ENCODE measurements at regions not wholly inside any gene's neighbourhood (a gene's known extent, or its start where the extent isn't known, plus 50 kb on each side); places are given as distances from the start of the nearest gene placed in this dataset.

DNA sequence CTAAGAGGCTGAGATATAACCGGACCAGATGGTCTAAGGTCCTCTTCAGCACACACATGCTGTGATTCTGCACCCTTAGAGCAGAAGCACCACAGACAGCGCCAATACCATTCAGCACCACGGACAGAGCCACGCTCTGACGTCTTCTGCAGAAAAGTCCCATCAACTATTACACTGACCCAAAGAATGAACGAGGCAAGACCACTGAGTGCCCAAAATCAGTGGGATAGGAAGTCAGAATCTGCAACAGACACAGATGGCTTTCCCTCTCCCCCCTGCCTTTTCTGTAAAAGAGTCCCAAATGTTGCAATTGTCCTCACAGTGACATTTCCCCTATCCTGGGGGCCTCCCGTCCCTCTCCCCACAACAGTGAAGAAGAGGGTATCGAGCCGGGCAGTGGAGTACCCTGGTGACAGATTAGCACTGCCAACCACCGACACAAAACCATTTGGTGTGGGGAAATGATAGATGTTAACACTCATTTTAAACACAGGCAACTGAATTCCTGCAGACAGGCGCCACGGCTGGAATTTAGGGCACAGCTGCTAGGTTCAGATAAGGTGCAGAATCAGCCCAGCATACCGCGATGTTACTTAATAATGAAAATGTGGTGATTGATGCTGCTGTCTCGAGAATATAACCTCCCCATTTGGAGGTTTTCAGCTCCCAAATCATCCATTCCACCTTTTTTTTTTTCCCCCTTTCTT, 66.6 kb upstream of the CTNNBL1 start:
- no peaks in the 10 kb centered on the region for H3K36me3 ChIP-seq (ENCODE audit: control insufficient read depth in 1 of 2, insufficient read depth in 2 of 2, low read length in 1 of 2)
- peaks cover 0 to 2% of the 10 kb centered on the region in 2 donors for H3K27me3 ChIP-seq (ENCODE audit: control insufficient read depth in 1 of 2, insufficient read depth in 2 of 2, low read length in 1 of 2)
- no peak overlapping the region for H3K27ac ChIP-seq (ENCODE audit: low read depth in 1 of 2, low read length in 2 of 2)
- 34 to 36% methylated on average over 15 of the region's 15 CpGs for WGBS, 2 donors
- DNase-seq (no peak), ATAC-seq (ENCODE audit: low FRiP score) (no peak)
- H3K9me3 ChIP-seq (ENCODE audit: control insufficient read depth, low read length) = no peaks in the 10 kb centered on the region
- intact Hi-C loops (cut with DNase I) = no loop called here
- no peak overlapping the region for H3K4me3 ChIP-seq (ENCODE audit: low read length in 2 of 2)
- H3K4me1 ChIP-seq (ENCODE audit: control insufficient read depth in 1 of 2, insufficient read depth in 2 of 2, low read length in 2 of 2) = no peaks in the 10 kb centered on the region

- no peaks in the 10 kb centered on the region for H3K9me3 ChIP-seq (ENCODE audit: control insufficient read depth, low read length)
- WGBS, 2 donors = 19 to 32% methylated on average over 1 of the region's 1 CpG
- ATAC-seq (ENCODE audit: low FRiP score) (no peak), DNase-seq (no peak)
- no peaks in the 10 kb centered on the region for H3K4me1 ChIP-seq (ENCODE audit: control insufficient read depth in 1 of 2, insufficient read depth in 2 of 2, low read length in 2 of 2)
- H3K27ac ChIP-seq (ENCODE audit: low read depth in 1 of 2, low read length in 2 of 2) = no peak overlapping the region
- no peaks in the 10 kb centered on the region for H3K36me3 ChIP-seq (ENCODE audit: control insufficient read depth in 1 of 2, insufficient read depth in 2 of 2, low read length in 1 of 2)
- H3K4me3 ChIP-seq (ENCODE audit: low read length in 2 of 2) = no peak overlapping the region
- no peaks in the 10 kb centered on the region for H3K27me3 ChIP-seq (ENCODE audit: control insufficient read depth in 1 of 2, insufficient read depth in 2 of 2, low read length in 1 of 2)
- intact Hi-C loops (cut with DNase I) = no loop called here
These were observed 68.9 kb upstream of the CTNNBL1 start for GRCh38 chr20:37624963-37625362.

GRCh38 chr20:37622728-37623127, 71.1 kb upstream of the CTNNBL1 start:
- Histone ChIP-seq H3K36me3 (ENCODE audit: control insufficient read depth in 1 of 2, insufficient read depth in 2 of 2, low read length in 1 of 2) (no peaks in the 10 kb centered on the region), H3K4me1 (ENCODE audit: control insufficient read depth in 1 of 2, insufficient read depth in 2 of 2, low read length in 2 of 2) (no peaks in the 10 kb centered on the region), H3K27me3 (ENCODE audit: control insufficient read depth in 1 of 2, insufficient read depth in 2 of 2, low read length in 1 of 2) (no peaks in the 10 kb centered on the region), H3K9me3 (ENCODE audit: control insufficient read depth, low read length) (no peaks in the 10 kb centered on the region), H3K4me3 (ENCODE audit: low read length in 2 of 2) (no peak overlapping the region), H3K27ac (ENCODE audit: low read depth in 1 of 2, low read length in 2 of 2) (no peak overlapping the region)
- 11 to 25% methylated on average over 5 of the region's 5 CpGs for WGBS, 2 donors
- ATAC-seq (ENCODE audit: low FRiP score) = no peak
- no peak for DNase-seq
- intact Hi-C loops (cut with DNase I) = no loop called here

DNA sequence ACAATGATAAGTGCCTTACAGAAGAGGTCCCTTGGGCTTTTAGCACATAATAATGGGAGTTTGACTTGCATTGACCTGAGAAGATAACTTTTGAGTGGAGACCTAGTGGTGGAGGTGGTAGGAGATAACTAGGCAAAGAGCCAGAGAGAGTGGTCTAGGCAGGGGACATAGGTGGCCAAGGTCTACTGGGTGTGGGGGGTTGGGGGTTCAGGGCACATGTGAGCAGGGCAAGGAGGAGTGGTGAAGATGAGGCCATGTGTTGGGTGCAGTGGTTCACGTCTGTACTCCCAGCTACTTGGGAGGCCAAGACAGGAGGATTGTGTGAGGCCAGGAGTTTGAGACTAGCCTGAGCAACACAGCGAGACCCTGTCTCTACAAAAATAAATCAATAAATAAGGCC, 74.3 kb upstream of the CTNNBL1 start:
- ATAC-seq (ENCODE audit: low FRiP score) = no peak
- no peaks in the 10 kb centered on the region for H3K9me3 ChIP-seq (ENCODE audit: control insufficient read depth, low read length)
- H3K4me1 ChIP-seq (ENCODE audit: control insufficient read depth in 1 of 2, insufficient read depth in 2 of 2, low read length in 2 of 2) = no peaks in the 10 kb centered on the region
- H3K36me3 ChIP-seq (ENCODE audit: control insufficient read depth in 1 of 2, insufficient read depth in 2 of 2, low read length in 1 of 2) = no peaks in the 10 kb centered on the region
- no peak overlapping the region for H3K27ac ChIP-seq (ENCODE audit: low read depth in 1 of 2, low read length in 2 of 2)
- H3K4me3 ChIP-seq (ENCODE audit: low read length in 2 of 2) = no peak overlapping the region
- H3K27me3 ChIP-seq (ENCODE audit: control insufficient read depth in 1 of 2, insufficient read depth in 2 of 2, low read length in 1 of 2) = no peaks in the 10 kb centered on the region
- intact Hi-C loops (cut with DNase I) = no loop called here
- no peak for DNase-seq
- WGBS, 2 donors = 60 to 76% methylated on average over 2 of the region's 2 CpGs

- no peak overlapping the region for H3K4me3 ChIP-seq (ENCODE audit: low read length in 2 of 2)
- ATAC-seq (ENCODE audit: low FRiP score) (no peak), DNase-seq (no peak)
- intact Hi-C loops (cut with DNase I) = no loop called here
- WGBS, 2 donors = 14 to 22% methylated on average over 2 of the region's 2 CpGs
- no peak overlapping the region for H3K27ac ChIP-seq (ENCODE audit: low read depth in 1 of 2, low read length in 2 of 2)
- no peaks in the 10 kb centered on the region for H3K4me1 ChIP-seq (ENCODE audit: control insufficient read depth in 1 of 2, insufficient read depth in 2 of 2, low read length in 2 of 2)
- no peaks in the 10 kb centered on the region for H3K27me3 ChIP-seq (ENCODE audit: control insufficient read depth in 1 of 2, insufficient read depth in 2 of 2, low read length in 1 of 2)
- no peaks in the 10 kb centered on the region for H3K36me3 ChIP-seq (ENCODE audit: control insufficient read depth in 1 of 2, insufficient read depth in 2 of 2, low read length in 1 of 2)
- H3K9me3 ChIP-seq (ENCODE audit: control insufficient read depth, low read length) = no peaks in the 10 kb centered on the region
These were observed 77.8 kb upstream of the CTNNBL1 start for GRCh38 chr20:37616110-37616425.

DNA sequence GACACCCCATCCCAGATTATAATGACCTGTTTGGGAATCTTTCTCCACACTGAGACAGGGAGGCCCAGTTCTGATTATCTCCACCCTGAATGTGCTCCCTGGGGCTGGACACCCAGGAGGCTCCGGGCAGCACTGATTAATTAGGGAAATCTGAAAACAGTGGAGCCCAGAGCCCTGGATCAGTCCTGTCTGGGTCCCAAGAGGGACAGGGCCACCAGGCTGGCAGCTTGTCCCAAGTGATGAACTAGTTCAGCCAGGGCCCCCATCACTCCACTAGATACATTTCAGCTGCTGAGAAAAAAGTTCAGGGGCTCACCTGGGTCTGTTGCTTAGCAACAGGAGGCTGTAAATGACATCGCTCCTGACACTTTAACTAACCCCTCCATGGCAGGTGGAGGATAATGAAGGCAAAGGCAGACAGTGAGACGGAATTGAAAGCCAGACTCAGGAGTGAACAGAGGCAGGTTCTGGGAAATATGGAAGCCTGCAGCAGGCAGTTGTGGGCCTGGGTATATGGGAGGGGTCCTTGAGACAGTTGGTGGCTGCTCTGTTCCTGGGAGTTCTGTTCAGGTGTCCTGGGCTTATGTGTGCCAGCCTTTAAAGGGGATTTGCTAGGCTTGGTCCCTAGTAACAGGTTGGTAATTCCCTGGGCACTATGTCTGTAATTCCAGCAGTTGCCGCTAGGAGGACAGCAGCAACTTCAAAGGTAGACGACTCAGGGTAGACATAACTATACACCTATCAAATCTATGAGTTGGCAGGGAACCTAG, 78.3 kb upstream of the CTNNBL1 start:
- Histone ChIP-seq H3K27me3 (ENCODE audit: control insufficient read depth in 1 of 2, insufficient read depth in 2 of 2, low read length in 1 of 2) (no peaks in the 10 kb centered on the region), H3K4me3 (ENCODE audit: low read length in 2 of 2) (no peak overlapping the region), H3K9me3 (ENCODE audit: control insufficient read depth, low read length) (no peaks in the 10 kb centered on the region), H3K4me1 (ENCODE audit: control insufficient read depth in 1 of 2, insufficient read depth in 2 of 2, low read length in 2 of 2) (no peaks in the 10 kb centered on the region), H3K27ac (ENCODE audit: low read depth in 1 of 2, low read length in 2 of 2) (no peak overlapping the region), H3K36me3 (ENCODE audit: control insufficient read depth in 1 of 2, insufficient read depth in 2 of 2, low read length in 1 of 2) (no peaks in the 10 kb centered on the region)
- WGBS, 2 donors = 36 to 40% methylated on average over 5 of the region's 5 CpGs
- ATAC-seq (ENCODE audit: low FRiP score) = no peak
- DNase-seq = no peak
- intact Hi-C loops (cut with DNase I) = no loop called here

DNA sequence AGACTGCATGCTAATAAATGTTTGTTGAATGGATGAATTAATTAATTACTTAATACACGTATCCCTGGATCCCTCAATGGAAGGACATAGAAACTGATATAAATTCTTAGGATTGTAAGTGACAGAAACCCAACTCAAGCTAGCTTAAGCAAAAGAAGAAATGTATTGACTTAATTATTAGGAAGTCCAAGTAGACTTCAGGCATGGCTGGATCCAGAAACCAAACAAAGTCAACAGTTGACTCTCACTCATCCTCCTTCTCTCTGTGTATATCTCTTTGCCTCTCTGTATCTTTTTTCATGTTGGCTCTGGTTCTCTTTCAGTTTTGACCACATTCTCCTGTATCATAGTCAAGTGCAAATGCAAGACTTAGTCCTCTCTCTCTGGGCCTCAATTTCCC, 82.0 kb upstream of the CTNNBL1 start:
- no peak for ATAC-seq (ENCODE audit: low FRiP score)
- DNase-seq = no peak
- Histone ChIP-seq H3K27me3 (ENCODE audit: control insufficient read depth in 1 of 2, insufficient read depth in 2 of 2, low read length in 1 of 2) (no peaks in the 10 kb centered on the region), H3K9me3 (ENCODE audit: control insufficient read depth, low read length) (no peaks in the 10 kb centered on the region), H3K27ac (ENCODE audit: low read depth in 1 of 2, low read length in 2 of 2) (no peak overlapping the region), H3K4me3 (ENCODE audit: low read length in 2 of 2) (no peak overlapping the region), H3K4me1 (ENCODE audit: control insufficient read depth in 1 of 2, insufficient read depth in 2 of 2, low read length in 2 of 2) (no peaks in the 10 kb centered on the region), H3K36me3 (ENCODE audit: control insufficient read depth in 1 of 2, insufficient read depth in 2 of 2, low read length in 1 of 2) (no peaks in the 10 kb centered on the region)
- 79 to 87% methylated on average over 1 of the region's 1 CpG for WGBS, 2 donors
- intact Hi-C loops (cut with DNase I) = no loop called here

- no peaks in the 10 kb centered on the region for H3K9me3 ChIP-seq (ENCODE audit: control insufficient read depth, low read length)
- no peaks in the 10 kb centered on the region for H3K36me3 ChIP-seq (ENCODE audit: control insufficient read depth in 1 of 2, insufficient read depth in 2 of 2, low read length in 1 of 2)
- no peaks in the 10 kb centered on the region for H3K4me1 ChIP-seq (ENCODE audit: control insufficient read depth in 1 of 2, insufficient read depth in 2 of 2, low read length in 2 of 2)
- no peak for DNase-seq
- ATAC-seq (ENCODE audit: low FRiP score) = no peak
- 75 to 82% methylated on average over 9 of the region's 9 CpGs for WGBS, 2 donors
- no peak overlapping the region for H3K27ac ChIP-seq (ENCODE audit: low read depth in 1 of 2, low read length in 2 of 2)
- H3K4me3 ChIP-seq (ENCODE audit: low read length in 2 of 2) = no peak overlapping the region
- intact Hi-C loops (cut with DNase I) = no loop called here
- no peaks in the 10 kb centered on the region for H3K27me3 ChIP-seq (ENCODE audit: control insufficient read depth in 1 of 2, insufficient read depth in 2 of 2, low read length in 1 of 2)
These were observed 82.5 kb upstream of the CTNNBL1 start for GRCh38 chr20:37611346-37611745.

DNA sequence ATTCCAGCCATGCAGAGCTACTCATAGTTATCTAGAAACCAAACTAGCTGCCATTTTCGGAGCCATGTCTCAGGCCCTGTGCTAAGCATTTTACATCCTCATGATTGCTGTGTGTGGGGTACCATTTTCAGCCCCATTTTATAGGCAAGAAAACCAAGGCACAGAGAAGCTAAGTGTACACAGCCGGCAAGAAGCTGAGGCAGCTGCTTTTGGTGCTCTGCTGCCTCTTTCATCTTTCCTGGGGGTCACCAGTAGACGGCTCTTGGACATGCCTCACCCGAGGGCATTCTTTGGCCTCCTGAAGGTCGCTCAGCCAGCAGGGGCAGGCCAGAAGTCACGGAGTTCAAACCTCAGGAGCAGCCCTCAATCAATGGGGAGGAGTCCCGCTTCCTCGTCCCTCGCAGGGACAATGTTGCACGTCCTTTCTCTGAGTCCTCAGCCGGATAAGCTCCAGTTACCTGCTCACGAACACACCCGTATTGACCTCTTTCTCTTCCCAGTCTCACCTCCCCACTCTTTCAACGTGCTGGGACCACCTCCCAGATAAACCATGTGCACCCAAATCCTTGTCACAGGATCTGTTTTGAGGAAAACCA, 82.6 kb upstream of the BLCAP start:
- DNase-seq (no peak), ATAC-seq (ENCODE audit: low FRiP score) (no peak)
- Histone ChIP-seq H3K4me3 (ENCODE audit: low read length in 2 of 2) (no peak overlapping the region), H3K4me1 (ENCODE audit: control insufficient read depth in 1 of 2, insufficient read depth in 2 of 2, low read length in 2 of 2) (no peaks in the 10 kb centered on the region), H3K27me3 (ENCODE audit: control insufficient read depth in 1 of 2, insufficient read depth in 2 of 2, low read length in 1 of 2) (no peaks in the 10 kb centered on the region), H3K36me3 (ENCODE audit: control insufficient read depth in 1 of 2, insufficient read depth in 2 of 2, low read length in 1 of 2) (no peaks in the 10 kb centered on the region), H3K27ac (ENCODE audit: low read depth in 1 of 2, low read length in 2 of 2) (no peak overlapping the region), H3K9me3 (ENCODE audit: control insufficient read depth, low read length) (no peaks in the 10 kb centered on the region)
- WGBS, 2 donors = 52 to 54% methylated on average over 14 of the region's 14 CpGs
- intact Hi-C loops (cut with DNase I) = no loop called here

All from aorta (tissue), 5 donors.